Skin of body (tissue), 1 donor: ENCODE measurements at regions not wholly inside any gene's neighbourhood (a gene's known extent, or its start where the extent isn't known, plus 50 kb on each side); places are given as distances from the start of the nearest gene placed in this dataset.

Source experiments
- DNase-seq: peaks from one replicate; lab custom pipeline; 2025; lab: John Stamatoyannopoulos, UW

- no peak for DNase-seq
These were observed 741.3 kb upstream of the FZD8 start for GRCh38 chr10:36383349-36383748.

- no peak for DNase-seq
These were observed 739.7 kb upstream of the FZD8 start for GRCh38 chr10:36381748-36382147.

- DNase-seq = no peak
These were observed 738.4 kb upstream of the FZD8 start for GRCh38 chr10:36380538-36380937.

- DNase-seq = no peak
These were observed 733.0 kb upstream of the FZD8 start for GRCh38 chr10:36375107-36375506.

- no peak for DNase-seq
These were observed 731.5 kb upstream of the FZD8 start for GRCh38 chr10:36373424-36374096.

GRCh38 chr10:36367362-36367761, 725.3 kb upstream of the FZD8 start:
- DNase-seq = no peak

- no peak for DNase-seq
These were observed 724.7 kb upstream of the FZD8 start for GRCh38 chr10:36366843-36367242.

- DNase-seq = no peak
These were observed 724.0 kb upstream of the FZD8 start for GRCh38 chr10:36366065-36366464.

- no peak for DNase-seq
These were observed 720.2 kb upstream of the FZD8 start for GRCh38 chr10:36362257-36362656.

- DNase-seq = no peak
These were observed 716.6 kb upstream of the FZD8 start for GRCh38 chr10:36358736-36359135.

- no peak for DNase-seq
These were observed 712.5 kb upstream of the FZD8 start for GRCh38 chr10:36354633-36355032.

- DNase-seq = no peak
These were observed 709.1 kb upstream of the FZD8 start for GRCh38 chr10:36351159-36351558.

- DNase-seq = no peak
These were observed 707.5 kb upstream of the FZD8 start for GRCh38 chr10:36349445-36350078.

GRCh38 chr10:36345807-36346206, 703.7 kb upstream of the FZD8 start:
- DNase-seq = peak; percentile 6

- DNase-seq = no peak
These were observed 703.1 kb upstream of the FZD8 start for GRCh38 chr10:36345175-36345533.

GRCh38 chr10:36344240-36345174, 702.4 kb upstream of the FZD8 start:
- no peak for DNase-seq

GRCh38 chr10:36342781-36343180, 700.7 kb upstream of the FZD8 start:
- no peak for DNase-seq

GRCh38 chr10:36341471-36341870, 699.4 kb upstream of the FZD8 start:
- no peak for DNase-seq

GRCh38 chr10:36336315-36336714, 694.2 kb upstream of the FZD8 start:
- DNase-seq = no peak

GRCh38 chr10:36333446-36333845, 691.4 kb upstream of the FZD8 start:
- no peak for DNase-seq

GRCh38 chr10:36332926-36333325, 690.8 kb upstream of the FZD8 start:
- no peak for DNase-seq

GRCh38 chr10:36331121-36331520, 689.0 kb upstream of the FZD8 start:
- no peak for DNase-seq
